ENCODE measurements at regions not wholly inside any gene's neighbourhood (a gene's known extent, or its start where the extent isn't known, plus 50 kb on each side); places are given as distances from the start of the nearest gene placed in this dataset.

DNA sequence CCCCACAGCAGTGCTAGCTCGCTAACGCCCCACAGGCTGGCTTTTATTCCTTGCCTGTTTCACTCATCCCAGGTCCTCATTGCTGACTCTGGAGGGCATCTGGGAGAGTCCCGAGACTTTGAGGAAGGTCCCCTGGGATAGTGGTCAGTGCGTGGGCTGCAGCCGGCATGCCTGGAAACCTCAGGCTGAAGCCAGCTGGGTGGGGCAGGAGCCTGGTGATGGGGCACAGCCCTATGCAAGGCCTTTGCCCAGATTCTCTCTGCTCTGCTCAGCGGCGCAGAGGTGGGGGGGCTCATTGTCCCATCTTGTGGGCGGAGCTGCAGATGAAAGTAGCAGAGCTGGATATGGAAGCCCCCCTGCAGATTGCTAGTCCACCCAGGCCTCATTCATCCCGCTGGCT is 55.7 kb upstream of the SMAD6 start:
- TF ChIP-seq EZH2phosphoT487 (IDR thresholded peaks at IDR 0.05; ENCODE audit: borderline replicate concordance, low read length): no peak
- H3K9ac ChIP-seq (ENCODE audit: low read length): no peak overlapping the region
- H3K4me2 ChIP-seq (ENCODE audit: low read length): no peak overlapping the region
- no peaks in the 10 kb centered on the region for H3F3A ChIP-seq (ENCODE audit: low read length, unreplicated experiment)
- ChIA-PET POLR2A (ENCODE audit: unreplicated experiment) (no interaction called here), CTCF (no interaction called here)
- H3K79me2 ChIP-seq (ENCODE audit: low read length): no peaks in the 10 kb centered on the region
- no peak overlapping the region for H2AFZ ChIP-seq (ENCODE audit: low read length)
- no peaks in the 10 kb centered on the region for H3K27me3 ChIP-seq (ENCODE audit: low read length)
- H3K4me3 ChIP-seq (ENCODE audit: low read length): no peak overlapping the region
- intact Hi-C loops (cut with micrococcal nuclease): no loop called here
- H3K9me3 ChIP-seq (ENCODE audit: low read length): no peaks in the 10 kb centered on the region
- no peak overlapping the region for H3K27ac ChIP-seq (ENCODE audit: low read length)
- DNase-seq: no peak
- H3K4me1 ChIP-seq (ENCODE audit: insufficient read depth, low read length): no peaks in the 10 kb centered on the region
- H3K9me2 ChIP-seq (replicated peaks; ENCODE audit: low read length): no peaks in the 10 kb centered on the region
- BruUV-seq (replicated peaks): no TSS peak
- H3K36me3 ChIP-seq (ENCODE audit: low read depth, low read length): no peaks in the 10 kb centered on the region
- ATAC-seq: no peak
- no peaks in the 10 kb centered on the region for H4K20me1 ChIP-seq (ENCODE audit: low read length)

GRCh38 chr15:66646799-66647198 is 55.2 kb upstream of the SMAD6 start:
- Histone ChIP-seq H3K9me2 (replicated peaks; ENCODE audit: low read length) (no peaks in the 10 kb centered on the region), H3K9ac (ENCODE audit: low read length) (no peak overlapping the region), H4K20me1 (ENCODE audit: low read length) (no peaks in the 10 kb centered on the region), H3K79me2 (ENCODE audit: low read length) (no peaks in the 10 kb centered on the region), H3K4me2 (ENCODE audit: low read length) (no peak overlapping the region), H3K27me3 (ENCODE audit: low read length) (no peaks in the 10 kb centered on the region), H3F3A (ENCODE audit: low read length, unreplicated experiment) (no peaks in the 10 kb centered on the region), H3K36me3 (ENCODE audit: low read depth, low read length) (no peaks in the 10 kb centered on the region), H3K9me3 (ENCODE audit: low read length) (no peaks in the 10 kb centered on the region), H2AFZ (ENCODE audit: low read length) (no peak overlapping the region), H3K27ac (ENCODE audit: low read length) (no peak overlapping the region), H3K4me3 (ENCODE audit: low read length) (no peak overlapping the region), H3K4me1 (ENCODE audit: insufficient read depth, low read length) (no peaks in the 10 kb centered on the region)
- ChIA-PET CTCF (no interaction called here), POLR2A (ENCODE audit: unreplicated experiment) (no interaction called here)
- no peak for ATAC-seq
- TF ChIP-seq EZH2 (IDR thresholded peaks at IDR 0.05; ENCODE audit: low read length, unreplicated experiment) (no peak), EZH2phosphoT487 (IDR thresholded peaks at IDR 0.05; ENCODE audit: borderline replicate concordance, low read length) (no peak)
- TF ChIP-seq, protein P1, sequence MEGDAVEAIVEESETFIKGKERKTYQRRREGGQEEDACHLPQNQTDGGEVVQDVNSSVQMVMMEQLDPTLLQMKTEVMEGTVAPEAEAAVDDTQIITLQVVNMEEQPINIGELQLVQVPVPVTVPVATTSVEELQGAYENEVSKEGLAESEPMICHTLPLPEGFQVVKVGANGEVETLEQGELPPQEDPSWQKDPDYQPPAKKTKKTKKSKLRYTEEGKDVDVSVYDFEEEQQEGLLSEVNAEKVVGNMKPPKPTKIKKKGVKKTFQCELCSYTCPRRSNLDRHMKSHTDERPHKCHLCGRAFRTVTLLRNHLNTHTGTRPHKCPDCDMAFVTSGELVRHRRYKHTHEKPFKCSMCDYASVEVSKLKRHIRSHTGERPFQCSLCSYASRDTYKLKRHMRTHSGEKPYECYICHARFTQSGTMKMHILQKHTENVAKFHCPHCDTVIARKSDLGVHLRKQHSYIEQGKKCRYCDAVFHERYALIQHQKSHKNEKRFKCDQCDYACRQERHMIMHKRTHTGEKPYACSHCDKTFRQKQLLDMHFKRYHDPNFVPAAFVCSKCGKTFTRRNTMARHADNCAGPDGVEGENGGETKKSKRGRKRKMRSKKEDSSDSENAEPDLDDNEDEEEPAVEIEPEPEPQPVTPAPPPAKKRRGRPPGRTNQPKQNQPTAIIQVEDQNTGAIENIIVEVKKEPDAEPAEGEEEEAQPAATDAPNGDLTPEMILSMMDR (conservative IDR thresholded peaks at IDR 0.05; ENCODE audit: low read depth, low read length): no peak
- BruUV-seq (replicated peaks): no TSS peak
- intact Hi-C loops (cut with micrococcal nuclease): no loop called here
- DNase-seq: no peak

DNA sequence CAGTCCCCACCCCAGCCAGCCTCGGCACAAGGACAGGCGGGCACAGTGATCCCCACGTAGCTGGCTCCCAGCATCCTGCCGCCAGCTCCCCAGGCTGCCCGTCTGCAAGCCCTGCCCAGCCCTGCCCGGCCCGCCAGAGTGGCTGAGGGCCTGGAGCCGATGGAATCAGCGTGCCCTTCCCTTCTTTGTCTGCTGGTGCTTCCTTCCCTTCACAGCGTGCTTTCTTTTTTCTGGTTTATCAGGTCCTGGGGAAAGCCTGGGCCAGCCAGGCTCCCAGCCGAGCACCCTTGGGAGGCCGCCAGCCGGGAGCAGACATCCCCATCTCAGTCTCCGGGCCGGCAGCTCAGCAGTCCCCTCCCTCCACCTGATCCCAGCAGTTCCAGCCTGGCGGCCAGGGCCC is 54.7 kb upstream of the SMAD6 start:
- Histone ChIP-seq H3F3A (ENCODE audit: low read length, unreplicated experiment) (no peaks in the 10 kb centered on the region), H3K79me2 (ENCODE audit: low read length) (no peaks in the 10 kb centered on the region), H2AFZ (ENCODE audit: low read length) (no peak overlapping the region), H3K4me1 (ENCODE audit: insufficient read depth, low read length) (no peaks in the 10 kb centered on the region), H3K36me3 (ENCODE audit: low read depth, low read length) (no peaks in the 10 kb centered on the region), H3K27ac (ENCODE audit: low read length) (no peak overlapping the region), H3K9me2 (replicated peaks; ENCODE audit: low read length) (no peaks in the 10 kb centered on the region), H3K4me3 (ENCODE audit: low read length) (no peak overlapping the region), H3K27me3 (ENCODE audit: low read length) (no peaks in the 10 kb centered on the region), H4K20me1 (ENCODE audit: low read length) (no peaks in the 10 kb centered on the region), H3K9me3 (ENCODE audit: low read length) (no peaks in the 10 kb centered on the region), H3K9ac (ENCODE audit: low read length) (no peak overlapping the region), H3K4me2 (ENCODE audit: low read length) (no peak overlapping the region)
- TF ChIP-seq EZH2 (IDR thresholded peaks at IDR 0.05; ENCODE audit: low read length, unreplicated experiment): no peak
- TF ChIP-seq, protein P1 (conservative IDR thresholded peaks at IDR 0.05; ENCODE audit: low read depth, low read length): no peak
- ChIA-PET CTCF (no interaction called here), POLR2A (ENCODE audit: unreplicated experiment) (no interaction called here)
- intact Hi-C loops (cut with micrococcal nuclease): no loop called here
- ATAC-seq (no peak), DNase-seq (no peak)
- BruUV-seq (replicated peaks): no TSS peak
